HG02981 (cell line): ENCODE measurements at regions not wholly inside any gene's neighbourhood (a gene's known extent, or its start where the extent isn't known, plus 50 kb on each side); places are given as distances from the start of the nearest gene placed in this dataset.
A peak's percentile ranks its signal among the peaks of the same experiment; 100 is the strongest.
"Not testable (repeated sequence)": the region's sequence is repeated elsewhere in the genome, so short reads cannot be mapped to it uniquely, and the experiment has no call there.

Source experiments
- ATAC-seq: cut with Tn5 transposase; IDR thresholded peaks from one replicate; pipeline ENCODE4 v1.9.1; 2021; ENCODE audit warnings: mild to moderate bottlenecking, moderate library complexity; ENCODE audit not compliant: unreplicated experiment

DNA sequence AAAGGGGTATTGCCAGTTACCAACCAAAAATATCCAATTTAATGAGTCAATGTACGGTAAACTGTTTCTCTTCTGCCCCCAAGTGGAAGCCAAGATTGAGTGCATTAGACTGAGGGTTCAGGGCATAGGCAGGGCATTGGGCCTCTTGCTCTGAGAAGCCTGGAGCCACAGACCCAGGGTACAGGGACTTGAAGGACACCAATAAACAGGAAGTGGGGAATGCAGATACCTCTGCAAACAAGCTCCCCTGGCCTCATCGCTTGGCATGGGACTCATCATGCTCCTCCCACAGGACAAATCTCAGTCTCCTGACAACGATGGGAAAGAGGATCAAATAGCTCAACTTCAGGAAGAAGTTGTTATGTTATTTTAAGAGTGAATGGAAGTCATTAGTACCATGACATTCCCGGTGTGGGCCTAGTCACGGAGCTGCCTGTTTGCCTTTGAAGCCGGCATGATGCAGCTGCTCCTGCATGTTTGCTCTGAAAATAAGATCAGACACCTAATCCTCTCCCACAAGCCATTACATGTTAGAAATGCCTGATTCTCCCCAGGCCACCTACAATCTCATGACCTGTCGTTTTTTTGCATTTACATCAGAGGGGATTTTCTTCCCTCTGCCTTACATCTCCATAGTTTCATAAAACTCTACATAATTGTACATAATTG lies 224.2 kb downstream of the RCHY1 start:
- ATAC-seq: peak; percentile 76

DNA sequence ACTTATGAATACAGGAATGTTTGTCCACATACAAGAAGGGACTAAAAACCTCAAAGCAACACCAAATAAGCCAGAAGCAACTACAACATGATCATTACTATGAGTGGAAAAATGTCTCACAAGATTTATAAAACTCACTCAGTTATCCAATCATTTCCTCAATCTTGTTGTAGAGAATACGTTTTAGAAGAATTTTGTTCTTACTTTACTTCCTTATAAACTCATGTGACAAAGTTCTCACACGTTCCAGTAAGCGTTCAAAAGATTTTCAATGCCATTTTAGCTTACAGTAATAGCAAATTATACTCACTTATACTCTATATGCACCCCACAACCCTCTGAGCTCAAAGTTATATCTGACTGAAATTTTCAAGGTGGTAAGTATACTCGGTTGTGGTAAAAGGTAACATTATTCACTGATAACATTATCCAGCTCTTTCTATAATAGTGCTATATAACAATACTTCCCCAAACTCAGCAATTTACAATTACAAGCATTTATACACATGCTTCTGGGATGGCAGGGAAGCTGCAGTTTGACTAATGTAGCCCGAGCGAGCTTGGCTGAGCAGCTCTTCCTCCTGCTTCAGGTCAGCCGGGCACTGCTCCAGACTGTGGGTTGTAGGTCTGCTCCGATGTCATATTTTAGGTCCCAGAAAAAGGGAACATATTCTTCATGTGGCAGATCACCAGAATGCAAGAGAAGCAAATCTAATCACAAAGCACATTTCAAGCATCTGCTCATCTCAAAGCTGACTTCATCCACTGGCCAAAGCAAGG lies 226.3 kb downstream of the RCHY1 start:
- ATAC-seq: no peak

DNA sequence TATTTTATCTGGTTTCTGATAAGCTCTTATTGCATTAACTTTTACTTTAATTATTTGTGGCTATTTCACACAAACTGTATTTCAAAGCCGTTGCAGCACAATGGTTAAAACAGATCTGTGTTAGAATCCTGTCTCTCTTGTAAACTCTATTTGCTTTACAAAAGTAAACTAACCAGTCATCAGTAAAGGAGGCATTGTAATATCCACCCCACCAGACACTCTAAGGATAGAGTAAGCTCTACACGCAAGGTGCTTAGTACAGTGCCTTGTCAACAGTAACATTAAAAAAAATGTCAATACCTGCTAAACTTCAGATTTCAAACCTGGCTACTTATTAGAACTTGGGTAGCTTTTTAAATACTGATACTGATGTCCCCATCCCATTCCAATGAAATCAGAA lies 228.4 kb downstream of the RCHY1 start:
- no peak for ATAC-seq

DNA sequence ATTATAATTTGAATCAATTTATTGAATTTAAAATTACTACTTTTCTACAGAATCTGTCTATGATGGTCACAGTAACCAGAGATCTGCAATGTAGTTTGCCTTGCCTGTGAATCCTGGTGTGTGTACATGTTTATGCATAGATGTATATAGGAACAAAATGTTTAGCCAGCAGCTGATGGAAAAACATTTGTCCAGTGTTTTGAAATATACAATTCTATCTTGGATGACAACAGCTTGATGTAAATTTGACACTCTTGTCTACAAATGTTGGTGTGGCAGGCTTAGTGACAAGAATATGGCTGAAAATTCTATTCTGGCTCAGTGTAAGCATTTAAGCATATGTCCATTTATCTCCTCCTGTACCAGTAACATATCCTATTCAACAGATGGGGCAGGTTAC lies 229.4 kb downstream of the RCHY1 start:
- no peak for ATAC-seq

DNA sequence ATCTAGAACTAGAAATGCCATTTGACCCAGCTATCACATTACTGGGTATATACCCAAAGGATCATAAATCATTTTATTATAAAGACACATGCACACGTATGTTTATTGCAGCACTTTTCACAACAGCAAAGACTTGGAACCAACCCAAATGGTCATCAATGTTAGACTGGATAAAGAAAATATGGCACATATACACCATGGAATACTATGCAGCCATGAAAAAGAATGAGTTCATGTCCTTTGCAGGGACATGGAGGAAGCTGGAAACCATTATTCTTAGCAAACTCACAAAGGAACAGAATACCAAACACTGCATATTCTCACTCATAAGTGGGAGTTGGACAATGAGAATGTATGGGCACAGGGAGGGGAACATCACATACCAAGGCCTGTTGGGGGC lies 233.7 kb downstream of the RCHY1 start:
- not testable (repeated sequence) for ATAC-seq

DNA sequence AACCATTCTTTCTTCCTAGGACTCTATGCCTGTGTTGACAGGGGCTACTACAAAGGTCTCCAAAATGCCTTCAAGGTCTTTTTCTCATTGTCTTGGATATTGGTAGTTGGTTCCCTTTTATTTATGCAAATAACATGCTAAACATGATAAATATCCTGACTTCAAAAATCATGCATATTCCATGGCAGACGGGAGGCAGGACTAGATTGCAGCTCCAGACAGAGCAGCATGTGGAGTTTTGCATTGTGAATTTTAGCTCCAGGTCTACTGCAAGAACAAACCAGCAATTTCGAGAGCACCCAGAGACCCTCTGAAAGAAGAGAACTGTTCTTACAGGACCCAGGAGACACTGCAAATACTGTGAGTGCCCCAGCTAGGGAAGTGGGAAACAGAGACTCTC lies 254.9 kb downstream of the RCHY1 start:
- no peak for ATAC-seq

DNA sequence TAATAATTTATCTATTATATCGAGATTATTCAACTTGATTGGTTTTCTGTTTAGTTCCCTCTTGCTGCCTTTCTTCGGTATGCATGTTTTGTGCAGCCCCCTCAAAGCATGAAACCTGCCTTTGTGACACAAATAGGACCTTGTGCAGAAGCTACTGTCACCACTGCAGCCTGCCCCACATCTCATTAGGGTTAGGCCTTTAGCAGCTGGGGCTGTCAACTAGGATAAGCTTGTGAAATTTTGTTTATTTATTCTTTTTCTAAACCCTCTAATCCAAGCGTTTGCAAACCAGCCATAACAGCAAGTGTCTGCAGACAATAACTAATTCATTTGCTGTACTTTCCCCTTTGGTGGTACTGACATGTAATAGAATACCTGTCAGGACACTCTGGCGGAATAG lies 258.9 kb downstream of the RCHY1 start:
- no peak for ATAC-seq

DNA sequence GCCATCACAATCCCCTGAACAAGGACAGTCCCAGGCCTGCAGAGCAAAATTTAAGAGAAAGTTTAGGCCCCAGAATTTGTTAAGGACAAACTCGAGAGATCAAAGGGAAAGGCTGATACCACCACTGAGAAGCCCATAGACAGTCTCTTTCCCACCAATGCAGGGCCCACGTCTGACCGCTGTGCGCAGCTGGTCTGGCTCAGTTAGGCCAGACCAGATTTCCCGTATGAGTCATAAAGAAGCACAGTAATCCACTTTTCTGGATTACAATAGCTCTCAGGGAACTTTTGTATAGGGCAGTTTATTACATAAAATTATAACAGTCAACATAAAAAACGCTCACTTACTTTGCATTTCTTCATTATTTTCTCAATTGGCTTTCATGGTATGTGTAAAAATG lies 259.5 kb downstream of the RCHY1 start:
- ATAC-seq: no peak

DNA sequence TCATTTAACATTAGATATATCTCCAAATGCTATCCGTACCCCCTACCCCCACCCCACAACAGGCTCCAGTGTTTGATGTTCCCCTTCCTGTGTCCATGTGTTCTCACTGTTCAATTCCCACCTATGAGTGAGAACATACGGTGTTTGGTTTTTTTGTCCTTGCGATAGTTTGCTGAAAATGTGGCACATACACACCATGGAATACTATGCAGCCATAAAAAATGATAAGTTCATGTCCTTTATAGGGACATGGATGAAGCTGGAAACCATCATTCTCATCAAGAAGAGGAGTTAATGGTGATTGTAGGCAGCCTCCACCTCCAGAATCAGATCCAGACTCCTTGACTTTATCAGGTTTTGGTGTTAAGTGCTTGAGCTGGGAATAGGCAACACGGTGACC lies 261.1 kb downstream of the RCHY1 start:
- ATAC-seq: not testable (repeated sequence)

DNA sequence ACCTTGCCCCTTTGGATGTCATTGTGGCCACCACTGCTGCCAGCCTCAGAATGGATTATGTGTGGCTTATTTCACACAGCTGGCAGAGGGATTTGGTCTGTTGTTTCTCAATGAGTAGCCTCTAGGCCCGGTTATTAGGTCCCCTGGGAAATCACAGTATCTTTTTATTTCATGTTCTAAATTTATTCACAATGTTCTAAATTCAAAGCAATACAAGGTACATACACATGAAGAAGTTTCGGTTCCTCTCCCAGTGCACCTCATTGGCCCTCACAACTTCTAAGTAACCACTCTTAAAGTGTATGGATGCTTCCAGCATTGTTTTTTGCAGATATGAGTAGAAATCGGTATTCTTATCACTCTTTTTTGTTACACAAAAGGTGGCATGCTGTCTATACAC lies 262.7 kb downstream of the RCHY1 start:
- ATAC-seq: peak; percentile 74

DNA sequence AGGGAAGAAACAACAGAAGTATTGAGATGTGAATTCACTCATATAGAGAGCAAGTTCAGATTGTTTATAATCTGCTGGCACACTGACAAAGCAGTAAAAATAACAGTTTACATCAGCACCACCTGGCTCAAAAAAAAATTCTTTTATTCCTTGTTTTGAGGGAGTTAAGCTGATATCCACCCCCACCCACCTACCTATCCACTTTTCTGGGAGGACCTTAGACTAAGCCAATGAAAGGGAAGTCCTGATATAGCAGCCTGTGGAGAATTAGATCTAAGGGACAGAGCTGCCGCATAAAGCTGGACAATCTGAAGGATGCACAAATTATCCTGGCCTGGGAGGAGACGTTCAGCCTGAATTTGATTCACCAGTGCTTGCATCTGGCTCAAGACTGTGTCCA lies 264.5 kb downstream of the RCHY1 start:
- ATAC-seq: no peak

DNA sequence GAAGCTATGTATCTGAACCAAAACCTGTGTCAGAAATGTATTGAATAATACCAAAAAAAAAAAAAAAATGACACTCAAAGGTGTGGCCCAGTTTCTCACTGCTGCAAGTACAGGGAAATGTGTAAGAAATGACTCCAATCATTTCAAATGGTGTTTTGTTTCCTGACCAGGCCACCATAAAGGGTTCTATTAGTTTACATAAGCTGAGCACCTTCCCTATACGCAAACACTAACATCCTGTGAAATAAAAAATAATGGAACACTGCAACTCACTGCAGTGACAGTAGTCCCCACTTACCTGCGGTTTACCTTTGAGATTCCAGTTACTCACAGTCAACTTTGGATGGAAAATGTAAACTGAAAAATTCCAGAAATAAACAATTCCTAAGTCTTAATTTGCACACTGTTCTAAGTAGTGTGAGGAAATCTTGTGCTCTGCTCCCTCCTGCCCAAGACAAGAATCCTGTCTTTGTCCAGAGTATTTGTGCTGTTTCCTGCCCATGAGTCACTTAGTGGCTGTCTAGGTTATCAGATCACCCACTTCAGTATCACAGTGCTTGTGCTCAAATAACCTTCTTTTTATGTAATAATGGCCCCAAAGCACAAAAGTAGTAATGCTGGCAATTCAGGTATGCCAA lies 265.3 kb downstream of the RCHY1 start:
- ATAC-seq: no peak

DNA sequence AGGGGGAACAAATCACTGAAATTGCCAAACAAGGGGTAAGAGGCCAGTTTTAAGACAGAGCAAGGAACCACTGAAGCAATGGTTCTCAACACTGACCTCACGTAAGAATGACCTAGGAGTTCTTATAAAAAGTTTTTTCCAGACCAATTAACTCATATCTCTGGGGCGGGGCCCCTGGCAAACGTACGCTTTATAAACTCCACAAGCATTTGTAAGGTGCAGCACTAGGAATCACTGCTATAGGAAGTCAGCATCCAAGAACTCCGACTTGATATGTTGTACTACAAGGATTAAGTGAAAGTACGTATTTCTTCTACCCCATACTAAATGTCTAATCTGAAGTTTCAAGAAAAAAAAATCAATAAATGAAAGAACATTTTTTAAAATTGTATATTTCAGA lies 269.9 kb downstream of the RCHY1 start:
- no peak for ATAC-seq

DNA sequence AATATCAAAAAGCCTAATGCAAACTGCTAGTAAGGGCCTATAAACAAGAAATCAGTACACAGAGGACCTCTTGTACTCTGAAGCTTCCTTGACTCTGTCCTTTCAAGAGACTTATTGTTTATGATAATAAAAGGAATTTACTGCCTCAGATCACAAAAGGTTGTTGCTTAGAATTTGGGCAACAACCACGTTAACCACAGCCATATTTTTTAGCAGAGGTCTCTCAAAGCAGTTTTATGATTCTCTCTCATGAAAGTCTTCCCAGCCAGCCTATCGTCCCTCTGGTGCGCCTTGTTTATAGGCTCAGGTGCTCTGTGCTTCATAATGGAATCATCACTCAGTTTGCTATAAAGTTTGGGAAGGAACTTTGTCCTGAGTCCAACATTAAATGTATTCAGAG lies 270.6 kb downstream of the RCHY1 start:
- ATAC-seq: no peak

DNA sequence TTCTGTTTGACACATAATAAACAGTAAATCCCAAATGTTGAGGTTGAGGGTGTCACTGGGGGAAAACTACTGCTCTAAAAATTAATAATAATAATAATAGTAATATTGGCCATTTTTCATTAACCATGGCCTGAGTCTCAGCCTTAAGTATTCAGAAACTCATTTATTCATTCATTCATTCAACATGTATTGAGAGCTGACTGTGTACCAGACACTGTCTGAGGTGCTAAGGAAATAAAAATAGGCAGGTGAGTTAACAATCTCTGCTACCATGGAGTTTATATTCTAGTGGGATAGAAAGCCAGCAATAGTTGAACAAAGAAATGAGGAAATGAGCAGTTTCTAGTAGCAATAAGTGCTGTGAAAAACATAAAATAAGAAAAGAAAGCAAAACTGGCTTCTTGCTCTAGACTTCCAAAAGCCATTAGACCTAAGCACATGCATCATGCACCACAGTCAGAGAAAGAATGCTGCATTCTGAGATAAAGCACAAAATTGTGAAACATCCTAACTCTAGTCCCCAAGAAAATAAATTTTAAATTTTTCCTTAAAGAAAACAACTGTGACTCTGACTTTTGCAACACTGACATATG lies 278.7 kb downstream of the RCHY1 start:
- peak; percentile 97 for ATAC-seq

DNA sequence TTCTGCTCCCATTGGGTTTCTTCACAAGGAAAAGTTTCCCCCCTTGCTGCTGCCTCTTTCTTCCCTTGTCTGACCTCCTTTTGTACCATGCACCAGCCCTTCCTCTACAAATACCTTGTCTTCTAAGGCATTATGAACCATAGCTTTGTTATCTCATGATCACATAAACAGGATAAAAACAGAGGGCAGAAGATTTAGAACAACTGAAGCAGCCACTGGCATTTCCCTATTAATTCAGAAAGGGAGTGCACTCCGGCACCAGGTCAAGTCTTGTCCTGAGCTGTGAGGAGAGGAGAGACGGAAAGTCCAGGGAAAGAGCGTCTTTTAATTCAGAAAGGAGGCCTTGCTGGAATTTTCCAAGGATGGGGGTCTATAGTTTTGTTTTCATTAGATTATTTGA lies 281.7 kb downstream of the RCHY1 start:
- ATAC-seq: no peak

DNA sequence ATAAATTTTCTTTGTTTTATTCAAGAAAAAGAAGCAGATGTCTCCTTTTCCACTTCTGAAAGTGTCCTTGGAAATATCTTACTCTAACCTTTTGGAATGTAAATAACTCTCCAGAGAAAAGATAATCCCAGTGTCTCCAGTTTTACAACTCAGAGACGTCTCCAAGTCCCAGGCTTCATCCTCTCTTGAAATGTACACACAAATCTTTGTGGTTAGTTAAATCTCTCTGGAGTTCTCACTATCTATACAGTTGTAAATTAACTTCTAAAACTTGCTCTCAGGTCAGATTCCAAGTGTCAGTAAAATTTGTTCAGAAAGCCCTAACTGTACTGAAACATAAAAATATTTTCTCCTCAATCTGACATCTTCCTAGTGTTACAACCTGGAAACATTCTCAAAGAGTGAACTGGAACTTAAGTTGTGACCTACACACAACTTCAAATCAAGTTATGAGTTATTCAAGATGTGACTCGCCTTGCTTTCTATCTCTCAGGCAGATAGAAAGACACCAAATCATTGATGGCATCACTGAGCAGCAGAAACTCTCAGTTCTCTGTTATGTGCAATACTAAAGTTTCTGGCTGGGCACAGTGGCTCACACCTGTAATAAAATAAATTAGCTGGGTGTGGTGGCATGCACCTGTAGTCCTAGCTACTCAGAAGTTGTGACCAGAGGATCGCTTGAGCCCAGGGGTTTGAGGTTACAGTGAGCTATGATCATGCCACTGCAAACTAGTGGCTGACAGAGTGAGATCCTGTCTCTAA lies 284.2 kb downstream of the RCHY1 start:
- peak; percentile 80 for ATAC-seq

DNA sequence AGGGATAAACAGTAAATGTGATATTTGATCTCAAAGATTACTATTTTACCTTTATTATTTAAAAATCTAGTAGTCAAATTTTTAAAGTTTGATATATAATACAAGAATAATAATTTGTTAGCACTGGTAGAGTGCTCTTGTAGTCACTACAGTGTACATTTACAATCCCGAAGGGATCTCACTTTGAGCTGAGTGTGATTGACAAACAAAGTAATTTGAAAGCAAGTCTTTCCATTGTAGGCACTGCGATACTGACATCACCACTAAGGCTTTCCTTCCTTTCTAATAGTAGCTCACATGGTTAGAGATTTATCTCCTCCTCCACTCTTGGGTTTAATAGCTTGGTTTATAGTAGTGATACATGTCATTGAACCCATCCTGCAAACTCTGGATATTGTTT lies 280.6 kb downstream of the PARM1 start:
- ATAC-seq: no peak

DNA sequence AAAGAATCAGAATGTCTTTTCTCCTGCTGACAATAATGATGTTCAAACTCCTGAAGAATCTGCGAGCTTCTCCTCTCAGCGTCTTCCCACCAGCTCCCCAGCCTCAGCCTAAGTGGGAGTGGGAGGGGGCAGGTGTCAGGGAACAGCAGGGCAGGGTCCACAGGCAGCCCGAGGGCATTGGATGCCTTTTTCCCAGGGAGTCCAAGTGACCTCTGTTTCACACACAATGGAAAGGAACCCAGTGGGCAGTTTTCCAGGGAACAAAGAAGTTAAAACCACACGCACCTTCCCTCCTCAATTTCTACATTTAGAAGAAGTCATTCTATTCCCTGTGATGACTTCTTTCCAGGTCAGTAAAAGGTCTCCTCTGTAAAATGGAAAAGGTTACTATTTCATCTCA lies 278.5 kb downstream of the PARM1 start:
- ATAC-seq: no peak

DNA sequence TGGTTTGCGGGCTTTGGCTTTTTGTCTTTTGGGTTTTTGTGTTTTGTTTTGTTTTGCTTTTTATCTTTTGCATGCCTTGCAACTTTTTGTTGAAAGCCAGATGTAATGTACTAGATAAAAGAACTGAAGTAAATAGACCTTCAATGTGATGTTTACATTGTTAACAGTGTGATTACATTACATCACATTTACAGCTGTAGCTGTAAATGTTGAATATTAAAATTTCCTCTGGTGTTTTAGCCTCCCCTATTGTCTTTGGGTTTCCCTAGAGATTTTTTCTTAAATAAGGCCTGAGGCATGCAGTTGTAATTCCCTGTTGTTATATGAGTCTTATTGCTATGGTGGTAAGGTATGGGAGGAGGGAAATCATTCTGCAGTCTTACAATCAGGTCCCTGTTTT lies 275.0 kb downstream of the PARM1 start:
- ATAC-seq: no peak

DNA sequence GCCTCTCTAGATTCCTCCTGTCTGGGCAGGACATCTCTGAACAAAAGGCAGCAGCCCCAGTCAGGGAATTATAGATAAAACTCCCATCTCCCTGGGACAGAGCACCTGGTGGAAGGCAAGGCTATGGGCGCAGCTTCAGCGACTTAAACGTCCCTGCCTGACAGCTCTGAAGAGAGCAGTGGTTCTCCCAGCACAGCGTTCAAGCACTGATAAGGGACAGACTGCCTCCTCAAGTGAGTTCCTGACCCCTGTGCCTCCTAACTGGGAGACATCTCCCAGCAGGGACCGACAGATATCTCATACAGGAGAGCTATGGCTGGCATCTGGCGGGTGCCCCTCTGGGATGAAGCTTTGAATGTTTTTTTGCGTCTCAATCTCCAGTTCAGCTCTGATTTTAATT lies 262.2 kb downstream of the PARM1 start:
- no peak for ATAC-seq
